Heart left ventricle (tissue), 13 donors: ENCODE measurements at regions not wholly inside any gene's neighbourhood (a gene's known extent, or its start where the extent isn't known, plus 50 kb on each side); places are given as distances from the start of the nearest gene placed in this dataset.

Source experiments
- CTCF ChIP-seq, 12 donors: fragments of 200-600 bp; sonication (generic) in 4 of 12; IDR thresholded peaks; one replicate each; pipeline versions ENCODE4 v1.5.0 to v1.8.0; 2018 to 2022; ENCODE audit warnings: antibody characterized with exemption in 12 of 12, mild to moderate bottlenecking in 5 of 12
- POLR2A ChIP-seq, 2 donors: fragments of 450-650 bp; IDR thresholded peaks; one replicate each; pipeline ENCODE4 v1.6.1; 2017; ENCODE audit warnings: antibody characterized with exemption in 2 of 2, mild to moderate bottlenecking in 2 of 2, moderate library complexity in 2 of 2
- donor health status: ischemic (EF 13 %, LVEDD 7.1; RV severe dilation, severe dysfunction).
- donor health status: DM: no; HTN: yes; CAD: no.
- donor health status: DM: no; HTN: no; CAD: no.
- donor health status: ischemic (EF 25% LVEDD 6.9; RV normal size, moderate dysfunction).
- donor health status: ischemic (EF 25% LVEDD 5.7; RV mildly dilated, moderate dysfunction).
- donor health status: ischemic (EF 35%, LVEDD 5.7; RV mildly dilated, moderate dysfunction).
- donor health status: nonischemic (EF 11% LVEDD 7.7; RV severe dilation, severe dysfunction).
- donor health status: DM: yes; HTN: yes; CAD: no.
- donor health status: PGD.
- donor health status: ischemic (EF 29% LVEDD 5.4; RV normal size, mild dysfunction).
- donor health status: nonischemic (EF 23%, LVEDD 6.1; RV moderate dilation, normal function).

- TF ChIP-seq CTCF (IDR thresholded peaks at IDR 0.05) (peak in 10 of 12 donors; percentile 15 to 57 (median 48)), POLR2A (IDR thresholded peaks at IDR 0.05) (no peak)
These were observed 1016.3 kb upstream of the SEMA6A start for GRCh38 chr5:117590944-117591343.
